Body of pancreas (tissue), 4 donors: ENCODE measurements at regions not wholly inside any gene's neighbourhood (a gene's known extent, or its start where the extent isn't known, plus 50 kb on each side); places are given as distances from the start of the nearest gene placed in this dataset.

Experiments
- ATAC-seq: fragments of 150-250 bp; one replicate; pipeline ENCODE4 v1.9.1; 2016
- DNase-seq, 4 donors: peaks; one replicate each; pipeline ENCODE4 v3.0.0-alpha.2; 2019
- H3K27ac ChIP-seq, 4 donors: fragments of 200-600 bp; sonication (generic); 1 replicate in 3 of 4; 2 replicates in 1 of 4; pipeline versions ENCODE4 v1.5.1 to v1.6.1; 2016 to 2019; ENCODE audit warnings: mild to moderate bottlenecking in 1 of 4, mixed read lengths in 1 of 4, moderate library complexity in 1 of 4
- H3K27me3 ChIP-seq, 2 donors: fragments of 200-600 bp; sonication (generic); one replicate each; pipeline ENCODE4 v1.6.0; 2016; ENCODE audit warnings: mild to moderate bottlenecking in 1 of 2
- H3K36me3 ChIP-seq, 2 donors: fragments of 200-600 bp; sonication (generic); replicated peaks in 1 of 2; 2 replicates each; pipeline ENCODE4 v1.5.1; 2016; ENCODE audit warnings: low read depth in 2 of 2; ENCODE audit not compliant: insufficient read depth in 1 of 2
- H3K4me1 ChIP-seq: fragments of 200-600 bp; sonication (generic); one replicate; pipeline ENCODE4 v1.6.0; 2016
- H3K4me3 ChIP-seq, 2 donors: fragments of 200-600 bp; sonication (generic); 1 replicate in 1 of 2; 2 replicates in 1 of 2; pipeline ENCODE4 v1.5.1; 2016 to 2019
- H3K9me3 ChIP-seq, 3 donors: fragments of 200-600 bp; sonication (generic); 1 replicate in 2 of 3; 2 replicates in 1 of 3; pipeline ENCODE4 v1.5.1; 2016
- POLR2A ChIP-seq, 3 donors: fragments of 450-650 bp; IDR thresholded peaks; one replicate each; pipeline ENCODE4 v1.6.1; 2016; ENCODE audit warnings: antibody characterized with exemption in 3 of 3, mild to moderate bottlenecking in 2 of 3
- WGBS, 2 donors: methylation state at CpG; one replicate each; pipeline ENCODE4 v1.1.5; 2017; 5-methylcytosine and 5-hydroxymethylcytosine counted together
- intact Hi-C: fragments of 100-400 bp; cut with DNase I; formaldehyde crosslinking; loops from one replicate; pipeline ENCODE4 v1.15.1; 2023
- TF ChIP-seq, protein P1 (sequence below), 7 experiments: fragments of 450-650 bp in 4 of 7; fragments of 200-600 bp in 3 of 7; sonication (generic) in 3 of 7; IDR thresholded peaks; one replicate each; pipeline ENCODE4 v1.5.1; 2016 to 2019; ENCODE audit warnings: antibody characterized with exemption in 7 of 7

DNA sequence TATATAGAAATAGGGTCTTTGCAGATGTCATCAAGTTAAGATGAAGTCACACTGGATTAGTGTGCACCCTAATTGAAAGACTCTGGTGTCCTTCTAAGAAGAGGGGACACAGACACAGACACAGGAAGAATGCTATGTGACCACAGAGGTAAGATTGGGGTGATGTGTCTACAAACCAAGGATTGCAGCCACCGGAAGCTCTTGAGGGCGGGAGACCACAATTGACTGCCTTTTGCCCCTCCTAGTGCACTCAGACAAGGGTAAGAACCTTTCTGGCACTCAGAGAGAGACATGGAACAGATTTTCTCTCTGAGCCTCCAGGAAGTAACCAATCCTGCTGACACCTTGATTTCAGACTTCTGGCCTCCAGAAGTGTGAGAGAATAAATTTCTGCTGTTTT, 51.2 kb upstream of the ARAP3 start:
- Histone ChIP-seq H3K4me3 (no peak overlapping the region), H3K4me1 (no peaks in the 10 kb centered on the region), H3K27ac (no peak overlapping the region), H3K36me3 (no peaks in the 10 kb centered on the region), H3K27me3 (no peaks in the 10 kb centered on the region), H3K9me3 (no peaks in the 10 kb centered on the region)
- DNase-seq (no peak), ATAC-seq (no peak)
- TF ChIP-seq POLR2A (IDR thresholded peaks at IDR 0.05) = no peak
- TF ChIP-seq, protein P1, sequence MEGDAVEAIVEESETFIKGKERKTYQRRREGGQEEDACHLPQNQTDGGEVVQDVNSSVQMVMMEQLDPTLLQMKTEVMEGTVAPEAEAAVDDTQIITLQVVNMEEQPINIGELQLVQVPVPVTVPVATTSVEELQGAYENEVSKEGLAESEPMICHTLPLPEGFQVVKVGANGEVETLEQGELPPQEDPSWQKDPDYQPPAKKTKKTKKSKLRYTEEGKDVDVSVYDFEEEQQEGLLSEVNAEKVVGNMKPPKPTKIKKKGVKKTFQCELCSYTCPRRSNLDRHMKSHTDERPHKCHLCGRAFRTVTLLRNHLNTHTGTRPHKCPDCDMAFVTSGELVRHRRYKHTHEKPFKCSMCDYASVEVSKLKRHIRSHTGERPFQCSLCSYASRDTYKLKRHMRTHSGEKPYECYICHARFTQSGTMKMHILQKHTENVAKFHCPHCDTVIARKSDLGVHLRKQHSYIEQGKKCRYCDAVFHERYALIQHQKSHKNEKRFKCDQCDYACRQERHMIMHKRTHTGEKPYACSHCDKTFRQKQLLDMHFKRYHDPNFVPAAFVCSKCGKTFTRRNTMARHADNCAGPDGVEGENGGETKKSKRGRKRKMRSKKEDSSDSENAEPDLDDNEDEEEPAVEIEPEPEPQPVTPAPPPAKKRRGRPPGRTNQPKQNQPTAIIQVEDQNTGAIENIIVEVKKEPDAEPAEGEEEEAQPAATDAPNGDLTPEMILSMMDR (IDR thresholded peaks at IDR 0.05) = no peak
- intact Hi-C loops = no loop called here
- whole genome bisulfite sequencing, 2 donors = 71 to 75% methylated on average over 2 of the region's 2 CpGs

DNA sequence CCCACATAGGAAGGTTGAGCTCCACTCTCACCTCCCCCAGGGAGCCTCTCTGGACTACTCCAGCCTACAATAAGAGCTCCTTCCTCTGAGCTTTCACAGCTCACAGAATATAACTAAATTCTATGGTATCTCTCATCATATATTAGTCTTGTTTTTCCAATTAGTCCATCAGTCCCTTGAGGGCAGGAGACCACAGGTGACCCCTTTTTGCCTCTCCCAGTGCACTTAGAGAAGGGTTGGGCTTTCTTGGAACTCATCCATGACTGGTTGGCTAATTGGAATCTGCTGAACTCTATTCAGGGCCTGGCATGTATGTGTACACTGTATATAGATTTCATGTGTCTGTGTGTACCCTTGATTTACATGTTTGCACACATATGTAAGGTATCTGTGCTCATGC, 50.4 kb upstream of the ARAP3 start:
- intact Hi-C loops = no loop called here
- Histone ChIP-seq H3K27ac (no peak overlapping the region), H3K36me3 (no peaks in the 10 kb centered on the region), H3K4me1 (no peaks in the 10 kb centered on the region), H3K27me3 (no peaks in the 10 kb centered on the region), H3K4me3 (no peak overlapping the region), H3K9me3 (no peaks in the 10 kb centered on the region)
- TF ChIP-seq, protein P1 (IDR thresholded peaks at IDR 0.05) = no peak
- no peak for TF ChIP-seq POLR2A (IDR thresholded peaks at IDR 0.05)
- DNase-seq (no peak), ATAC-seq (no peak)
